HG03064 (cell line): ENCODE measurements at regions not wholly inside any gene's neighbourhood (a gene's known extent, or its start where the extent isn't known, plus 50 kb on each side); places are given as distances from the start of the nearest gene placed in this dataset.

ENCODE experiments used
- ATAC-seq: cut with Tn5 transposase; IDR thresholded peaks from one replicate; pipeline ENCODE4 v1.9.1; 2021; ENCODE audit warnings: low read depth; ENCODE audit not compliant: unreplicated experiment

GRCh38 chr1:208298593-208299269 is 54.5 kb upstream of the PLXNA2 start:
- ATAC-seq, result no peak

- ATAC-seq, result no peak
Observed at GRCh38 chr1:208300084-208300770, 56.0 kb upstream of the PLXNA2 start.

GRCh38 chr1:208302699-208303238 is 58.6 kb upstream of the PLXNA2 start:
- ATAC-seq, result no peak

GRCh38 chr1:208303743-208304712 is 59.8 kb upstream of the PLXNA2 start:
- ATAC-seq, result no peak

- ATAC-seq, result no peak
Observed at GRCh38 chr1:208308221-208308620, 64.0 kb upstream of the PLXNA2 start.

- ATAC-seq, result no peak
Observed at GRCh38 chr1:208309771-208310170, 65.6 kb upstream of the PLXNA2 start.

GRCh38 chr1:208312706-208313105 is 68.5 kb upstream of the PLXNA2 start:
- no peak for ATAC-seq

GRCh38 chr1:208314431-208314830 is 70.2 kb upstream of the PLXNA2 start:
- ATAC-seq, result no peak

- no peak for ATAC-seq
Observed at GRCh38 chr1:208318150-208318734, 74.1 kb upstream of the PLXNA2 start.

- ATAC-seq, result no peak
Observed at GRCh38 chr1:208324005-208324404, 79.8 kb upstream of the PLXNA2 start.

- ATAC-seq, result no peak
Observed at GRCh38 chr1:208326033-208326432, 81.8 kb upstream of the PLXNA2 start.

GRCh38 chr1:208329300-208329699 is 85.1 kb upstream of the PLXNA2 start:
- ATAC-seq, result no peak

GRCh38 chr1:208332036-208332773 is 88.0 kb upstream of the PLXNA2 start:
- no peak for ATAC-seq

- no peak for ATAC-seq
Observed at GRCh38 chr1:208332774-208333126, 88.6 kb upstream of the PLXNA2 start.

- ATAC-seq, result no peak
Observed at GRCh38 chr1:208333676-208334075, 89.5 kb upstream of the PLXNA2 start.

GRCh38 chr1:208335371-208336136 is 91.4 kb upstream of the PLXNA2 start:
- ATAC-seq, result no peak

- ATAC-seq, result no peak
Observed at GRCh38 chr1:208336137-208336518, 91.9 kb upstream of the PLXNA2 start.

- no peak for ATAC-seq
Observed at GRCh38 chr1:208339911-208340310, 95.7 kb upstream of the PLXNA2 start.

- no peak for ATAC-seq
Observed at GRCh38 chr1:208343226-208343625, 99.0 kb upstream of the PLXNA2 start.
